GM19455 (cell line): ENCODE measurements at regions not wholly inside any gene's neighbourhood (a gene's known extent, or its start where the extent isn't known, plus 50 kb on each side); places are given as distances from the start of the nearest gene placed in this dataset.
"Not testable (repeated sequence)": the region's sequence is repeated elsewhere in the genome, so short reads cannot be mapped to it uniquely, and the experiment has no call there.

Experiments
- ATAC-seq: cut with Tn5 transposase; IDR thresholded peaks from one replicate; pipeline ENCODE4 v1.9.1; 2021; ENCODE audit not compliant: unreplicated experiment

DNA sequence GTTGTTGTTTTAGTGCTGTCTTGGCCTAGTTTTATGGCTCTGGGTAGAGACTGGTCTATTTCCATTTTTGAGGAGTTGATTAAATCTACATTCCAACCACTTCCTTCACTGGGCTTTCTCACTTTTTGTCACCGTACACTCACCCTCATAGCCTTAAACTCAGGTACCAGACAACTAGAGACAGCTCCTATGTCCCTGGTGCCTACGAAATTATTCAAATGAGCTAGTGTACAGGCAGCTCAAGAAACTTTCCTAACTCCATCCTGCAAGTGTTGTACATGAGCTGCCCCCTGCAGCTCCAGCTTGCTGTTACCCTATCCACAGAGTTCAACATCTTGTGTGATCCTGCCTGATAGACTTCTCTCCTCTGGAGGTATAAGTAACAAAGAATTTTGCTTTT lies 704.8 kb upstream of the RGS18 start:
- no peak for ATAC-seq

DNA sequence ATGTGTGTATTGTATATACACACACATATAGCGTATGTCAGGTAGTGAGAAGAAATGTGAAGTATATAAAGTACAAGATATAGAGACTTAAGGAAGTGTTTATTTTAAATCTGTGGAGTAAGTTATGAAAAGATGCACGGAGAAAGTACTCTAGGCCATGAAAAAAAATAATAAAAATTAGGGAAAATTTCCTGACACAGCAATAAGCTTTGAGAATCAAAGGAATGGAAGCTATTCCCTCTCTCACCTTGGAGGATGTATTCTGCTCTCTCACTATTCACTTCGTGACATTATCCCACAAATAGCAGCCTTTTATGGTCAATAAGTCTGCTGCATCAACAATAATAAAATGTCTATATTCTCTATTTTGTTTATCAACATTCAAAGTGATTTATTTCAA lies 700.4 kb upstream of the RGS18 start:
- ATAC-seq: no peak

DNA sequence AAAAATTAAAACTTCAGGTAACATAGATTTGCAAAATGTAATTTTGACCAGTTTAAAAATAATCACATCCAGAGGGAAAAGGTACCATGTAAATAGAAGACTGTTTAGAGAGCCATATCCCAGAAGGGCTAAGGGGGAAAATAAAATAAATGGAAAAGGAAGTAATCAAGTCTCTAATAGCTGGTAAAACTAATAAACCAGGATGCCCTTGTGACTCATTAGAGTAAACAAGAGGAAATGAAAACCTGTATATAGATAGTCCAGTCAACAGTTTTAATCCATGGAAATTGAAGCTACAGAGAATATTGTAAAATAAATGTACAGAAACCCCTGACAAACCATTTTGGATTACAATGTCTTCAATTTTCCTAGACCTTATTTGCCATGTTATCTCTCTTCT lies 698.0 kb upstream of the RGS18 start:
- no peak for ATAC-seq

DNA sequence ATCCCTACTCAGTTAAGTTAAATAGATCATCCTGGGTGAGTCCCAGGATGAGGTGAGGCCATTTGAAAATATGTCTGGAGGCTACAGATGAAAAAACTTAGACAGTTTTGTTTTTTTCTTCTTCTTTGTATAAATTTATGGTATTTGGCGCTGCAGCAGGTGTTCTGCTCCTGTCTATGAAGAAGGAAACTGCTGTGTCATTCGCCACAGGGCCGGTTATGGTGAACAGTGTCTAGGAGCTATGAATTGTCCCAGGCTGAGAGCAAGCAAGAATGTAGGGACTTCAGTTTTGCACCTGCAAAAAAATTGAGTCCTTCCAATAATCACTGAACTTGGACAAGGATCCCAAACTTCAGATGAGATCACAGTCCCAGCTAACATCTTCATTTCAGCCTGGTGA lies 674.3 kb upstream of the RGS18 start:
- no peak for ATAC-seq

DNA sequence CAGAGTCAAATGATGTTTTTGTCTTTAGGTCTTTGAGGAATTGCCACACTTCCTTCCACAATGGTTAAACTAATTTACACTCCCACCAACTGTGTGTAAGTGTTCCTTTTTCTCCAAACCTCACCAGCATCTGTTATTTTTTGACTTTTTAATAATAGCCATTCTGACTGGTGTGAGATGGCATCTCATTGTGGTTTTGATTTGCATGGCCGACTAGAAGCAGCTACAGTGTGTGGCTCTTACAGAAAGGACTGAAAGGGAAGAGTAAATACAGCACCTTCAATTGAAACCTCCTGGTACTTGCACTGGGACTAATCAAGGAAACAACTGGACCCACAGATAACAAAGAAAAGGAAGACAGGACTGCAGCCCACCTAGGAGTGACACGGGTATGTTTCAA lies 668.0 kb upstream of the RGS18 start:
- no peak for ATAC-seq

DNA sequence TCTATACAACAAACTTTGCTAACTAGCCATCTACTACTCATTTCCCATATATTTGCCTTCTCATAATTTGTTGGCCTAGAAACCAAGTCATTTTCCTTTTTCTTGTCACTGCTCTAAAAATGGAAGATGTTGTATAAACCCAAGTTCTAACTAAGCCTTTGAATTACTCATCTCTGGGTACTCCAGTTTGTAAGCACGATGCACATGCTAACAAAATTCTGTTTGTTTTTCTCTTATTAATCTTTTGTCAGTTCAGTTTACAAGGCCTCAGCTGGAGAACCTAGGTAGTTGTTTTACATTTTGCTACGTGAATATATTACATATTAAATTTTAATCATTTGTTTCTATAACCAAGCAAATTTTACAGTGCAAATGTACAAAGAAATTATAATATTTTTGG lies 663.2 kb upstream of the RGS18 start:
- no peak for ATAC-seq

DNA sequence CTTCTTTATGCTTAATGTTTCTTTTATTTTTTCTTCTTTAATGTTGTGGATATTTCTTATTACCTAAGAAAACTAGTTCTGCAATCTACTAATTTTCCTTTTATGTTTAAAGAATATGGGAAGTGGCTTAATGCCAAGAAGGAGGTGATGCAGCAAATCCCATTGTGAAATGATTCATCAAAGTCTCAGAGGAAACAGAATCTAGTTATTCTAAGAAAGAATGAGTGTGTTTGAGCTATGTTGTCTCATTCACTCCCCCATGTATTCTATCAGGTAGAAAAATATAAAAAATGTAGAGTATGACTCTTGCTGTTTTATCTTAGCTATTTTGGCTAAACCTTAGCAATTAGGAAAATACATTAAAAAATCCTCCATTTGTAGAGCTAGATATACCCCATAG lies 659.9 kb upstream of the RGS18 start:
- no peak for ATAC-seq

DNA sequence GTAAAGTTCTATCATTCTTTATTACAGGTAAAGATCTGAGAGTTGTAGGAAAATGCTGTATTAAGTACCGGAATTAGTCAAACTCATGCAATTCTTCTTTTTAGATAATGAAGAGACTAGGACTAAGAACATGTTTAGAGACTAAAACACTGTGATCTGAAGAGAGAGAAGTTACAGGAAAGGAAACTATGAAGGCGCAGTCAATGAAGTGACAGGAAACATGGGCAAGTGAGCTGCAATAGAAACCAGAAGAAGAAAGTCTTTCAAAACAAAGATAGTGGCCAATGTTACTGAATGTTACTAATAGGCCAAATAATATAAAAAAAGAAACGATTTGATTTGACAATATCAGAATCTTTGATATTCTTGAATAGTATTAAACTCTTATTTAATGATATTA lies 659.4 kb upstream of the RGS18 start:
- no peak for ATAC-seq

DNA sequence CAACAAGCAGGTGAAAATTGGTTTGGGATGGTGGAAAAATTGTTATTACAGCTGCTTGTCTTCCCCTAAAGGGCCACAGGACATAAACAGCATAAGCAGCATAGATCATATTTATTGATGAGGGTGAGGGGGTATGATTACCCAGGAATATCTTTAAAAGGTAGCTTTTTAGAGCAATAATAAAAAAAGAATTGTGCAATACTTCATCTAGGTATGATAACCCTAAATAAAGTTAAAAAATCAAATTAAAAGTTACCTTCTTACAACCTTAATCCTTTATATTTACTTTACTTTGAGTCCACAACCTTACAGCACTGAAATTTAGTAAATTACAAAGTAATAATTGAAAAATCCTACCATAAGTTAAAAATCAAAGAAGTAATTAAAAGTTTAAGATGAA lies 653.3 kb upstream of the RGS18 start:
- no peak for ATAC-seq

DNA sequence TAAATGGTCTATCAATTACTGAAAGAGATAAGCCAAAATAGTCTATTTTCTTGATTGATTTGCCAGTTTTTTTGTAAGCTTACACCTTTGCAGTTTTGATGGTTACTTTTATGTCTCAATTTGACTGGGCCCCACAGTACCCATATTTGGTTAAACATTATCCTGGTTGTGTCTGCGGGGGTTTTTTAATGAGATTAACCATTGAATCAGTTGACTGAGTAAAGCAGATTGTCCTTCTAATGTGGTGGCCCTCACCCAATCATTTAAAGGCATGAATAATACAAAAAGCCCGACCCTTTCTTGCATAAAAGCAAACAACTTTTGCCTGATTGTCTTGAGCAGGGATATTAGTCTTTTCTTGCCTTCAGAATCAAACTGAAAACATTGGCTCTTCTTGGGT lies 650.0 kb upstream of the RGS18 start:
- no peak for ATAC-seq

DNA sequence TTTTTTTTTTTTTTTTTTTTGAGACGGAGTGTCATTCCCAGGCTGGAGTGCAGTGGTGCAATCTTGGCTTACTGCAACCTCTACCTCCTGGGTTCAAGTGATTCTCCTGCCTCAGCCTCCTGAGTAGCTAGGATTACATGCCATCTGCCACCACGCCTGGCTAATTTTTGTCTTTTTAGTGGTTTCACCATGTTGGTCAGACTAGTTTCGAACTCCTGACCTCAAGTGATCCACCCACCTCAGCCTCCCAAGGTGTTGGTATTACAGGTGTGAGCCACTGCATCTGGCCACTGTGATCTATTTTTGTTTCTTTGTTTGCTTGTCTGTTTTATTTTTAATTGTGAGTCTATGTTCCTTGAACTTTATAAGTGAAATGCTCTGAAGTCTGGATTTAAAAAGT lies 646.8 kb upstream of the RGS18 start:
- not testable (repeated sequence) for ATAC-seq

DNA sequence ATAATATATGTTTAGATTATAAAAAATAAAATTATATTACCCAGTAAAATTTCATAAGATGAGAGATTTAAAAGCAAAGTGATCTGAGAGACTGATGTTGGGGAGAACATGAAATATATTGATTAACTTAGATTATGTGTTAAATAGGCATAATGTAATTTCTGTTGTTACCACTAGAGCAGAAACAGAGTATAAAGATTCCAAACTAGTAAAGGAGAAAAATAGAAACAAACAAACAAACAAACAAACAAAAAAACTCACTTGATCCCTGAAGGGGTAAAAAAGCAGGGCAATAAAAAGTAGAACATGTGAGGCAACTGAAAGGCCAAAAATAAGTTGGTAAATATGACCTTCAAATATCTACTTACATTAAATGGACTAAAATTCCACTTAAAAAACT lies 640.4 kb upstream of the RGS18 start:
- no peak for ATAC-seq

DNA sequence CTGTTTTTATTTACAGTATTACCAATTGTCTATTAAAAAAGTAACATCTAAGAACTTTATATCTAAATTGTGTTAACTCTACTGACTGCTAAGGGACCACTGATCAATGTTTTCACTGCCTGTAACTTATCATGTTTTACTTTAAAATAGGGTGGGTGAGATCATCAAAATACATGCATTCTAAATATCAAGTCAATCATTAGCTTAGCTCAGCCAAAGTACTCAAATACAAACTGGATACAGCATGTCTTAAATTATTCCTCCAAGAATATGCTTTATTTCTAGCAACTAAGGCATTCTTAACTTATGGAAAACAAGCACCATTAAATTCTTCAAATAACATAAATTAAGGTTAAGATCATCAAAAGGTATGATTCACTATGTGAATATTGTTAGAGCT lies 638.7 kb upstream of the RGS18 start:
- no peak for ATAC-seq

DNA sequence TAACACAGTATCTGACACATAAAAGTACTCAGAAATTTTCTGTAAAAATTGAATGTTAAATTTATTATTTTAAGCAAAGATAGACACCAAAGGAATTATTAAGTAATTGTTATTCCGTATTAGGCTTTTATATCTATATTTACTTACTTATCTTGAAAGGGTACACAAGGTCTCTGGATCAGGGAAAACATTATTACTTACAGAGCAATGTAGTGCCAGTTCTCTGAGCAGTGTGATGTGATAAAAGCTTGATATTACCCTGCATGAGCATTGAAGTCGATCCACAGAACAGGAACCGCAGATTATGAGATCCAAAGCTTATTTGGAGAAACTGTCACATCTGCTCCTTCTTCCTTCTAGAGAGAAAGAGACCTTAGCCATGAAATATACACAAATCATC lies 637.9 kb upstream of the RGS18 start:
- ATAC-seq: no peak

DNA sequence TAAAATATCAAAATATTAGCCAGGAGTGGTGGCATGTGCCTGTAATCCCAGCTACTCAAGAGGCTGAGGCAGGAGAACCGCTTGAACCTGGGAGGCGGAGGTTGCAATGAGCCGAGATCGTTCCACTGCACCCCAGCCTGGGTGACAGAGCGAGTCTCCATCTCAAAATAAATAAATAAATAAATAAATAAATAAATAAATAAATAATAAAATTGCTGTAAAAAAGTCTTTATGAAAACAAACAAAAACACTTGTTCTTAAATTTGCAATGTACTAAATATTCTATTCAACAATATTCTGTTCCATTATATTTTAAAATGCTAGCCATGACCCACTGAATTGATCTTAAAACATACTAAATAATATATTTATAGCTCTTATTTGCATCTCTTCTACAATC lies 632.3 kb upstream of the RGS18 start:
- not testable (repeated sequence) for ATAC-seq

DNA sequence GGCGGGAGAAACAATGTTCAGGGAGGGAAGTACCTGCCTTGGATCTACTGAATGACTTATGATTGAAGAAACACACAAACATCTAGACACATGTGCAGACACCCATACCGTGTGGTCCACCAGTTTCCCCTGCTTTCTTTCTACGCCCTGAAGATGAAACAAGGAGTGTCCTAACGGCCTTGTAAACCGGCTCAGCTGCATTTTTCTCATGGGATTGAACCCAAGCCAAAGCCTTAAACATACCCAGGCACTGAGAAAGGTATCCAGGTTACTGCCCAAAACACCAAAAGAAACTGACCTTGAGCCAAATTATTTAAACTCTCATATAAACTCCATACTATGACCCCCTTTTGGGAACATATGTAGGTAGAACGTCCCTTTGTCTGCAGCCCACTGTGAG lies 630.0 kb upstream of the RGS18 start:
- no peak for ATAC-seq

DNA sequence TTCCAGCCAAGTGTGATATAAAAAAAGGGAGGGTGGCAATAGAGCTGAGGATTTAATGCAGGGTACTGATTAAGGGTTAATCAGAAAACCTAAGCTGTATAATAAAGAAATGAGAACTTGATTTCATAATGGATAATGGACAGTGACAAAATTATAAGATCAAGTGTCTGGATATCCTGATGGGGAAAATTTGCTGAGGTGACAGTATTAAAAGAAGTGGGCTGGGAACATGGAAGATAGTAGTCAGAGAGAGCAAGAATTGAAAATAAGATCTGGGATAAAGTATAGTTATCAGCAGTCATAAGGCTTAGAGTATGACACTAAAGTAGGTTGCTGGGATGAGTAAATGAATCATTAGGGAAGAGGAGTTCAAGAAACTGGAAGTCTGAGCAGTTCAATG lies 627.3 kb upstream of the RGS18 start:
- ATAC-seq: no peak

DNA sequence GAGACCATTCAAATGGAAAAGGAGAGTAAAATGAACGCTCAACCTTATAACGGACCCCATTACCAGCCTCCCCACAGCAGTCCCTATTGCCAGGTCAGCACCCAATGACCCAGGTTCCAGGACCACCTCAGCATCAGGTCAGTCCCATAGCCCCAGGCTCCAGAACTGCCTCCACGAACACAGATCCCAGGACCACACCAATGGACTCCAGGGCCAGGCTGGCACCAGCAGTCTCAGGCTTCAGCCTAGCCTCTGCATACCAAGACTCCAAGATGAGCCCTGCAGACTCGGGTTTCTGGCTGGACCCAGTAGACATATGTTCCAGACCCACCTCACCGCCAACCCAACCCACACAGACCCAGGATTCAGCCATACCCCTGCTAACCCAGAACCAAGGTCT lies 625.0 kb upstream of the RGS18 start:
- no peak for ATAC-seq

DNA sequence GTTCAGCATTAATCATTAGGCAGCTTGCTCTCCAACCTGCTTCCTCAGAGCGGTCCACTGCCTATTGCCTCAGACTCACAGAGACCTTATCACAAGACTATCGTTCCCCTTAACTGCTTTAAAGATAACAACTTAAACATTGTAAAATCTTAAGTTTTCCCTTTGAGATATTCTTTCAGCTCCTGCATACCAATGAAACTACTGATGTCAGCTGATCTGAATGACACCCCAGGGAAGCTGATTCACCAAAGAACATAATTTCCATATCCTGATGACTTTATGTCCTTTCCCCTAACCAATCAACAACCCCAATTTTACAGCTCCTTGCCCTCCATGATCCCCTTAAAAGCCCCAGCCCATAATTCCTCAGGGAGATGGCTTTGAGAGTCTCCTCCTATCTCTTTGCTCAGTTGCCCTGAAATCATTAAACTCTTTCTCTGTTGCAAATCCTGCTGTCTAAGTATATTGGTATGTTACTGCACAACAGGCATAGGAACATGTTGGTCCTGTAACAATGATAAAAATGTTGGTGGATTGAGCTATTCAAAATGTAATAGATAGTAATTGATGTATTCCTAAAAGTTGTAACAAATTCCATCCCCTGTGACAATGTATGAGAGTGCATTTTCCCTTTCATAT lies 621.4 kb upstream of the RGS18 start:
- ATAC-seq: no peak

DNA sequence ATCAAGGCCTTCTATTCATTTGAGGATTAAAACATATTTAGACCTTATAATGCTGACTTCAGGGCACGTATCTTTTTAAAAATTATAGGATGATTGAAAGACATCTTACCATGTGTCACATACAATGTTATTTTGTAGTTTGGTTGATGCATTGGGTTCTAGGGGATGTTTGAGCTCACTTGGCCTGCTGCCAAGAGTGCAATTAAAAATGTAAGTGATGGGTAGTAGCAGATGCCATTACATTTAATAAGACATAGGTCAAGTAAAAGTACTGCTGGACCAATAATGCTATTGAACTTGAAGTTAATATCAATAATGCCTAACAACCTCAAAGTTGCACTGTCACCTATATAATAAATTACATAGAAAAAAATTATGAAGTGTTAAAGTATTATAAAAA lies 616.5 kb upstream of the RGS18 start:
- no peak for ATAC-seq

DNA sequence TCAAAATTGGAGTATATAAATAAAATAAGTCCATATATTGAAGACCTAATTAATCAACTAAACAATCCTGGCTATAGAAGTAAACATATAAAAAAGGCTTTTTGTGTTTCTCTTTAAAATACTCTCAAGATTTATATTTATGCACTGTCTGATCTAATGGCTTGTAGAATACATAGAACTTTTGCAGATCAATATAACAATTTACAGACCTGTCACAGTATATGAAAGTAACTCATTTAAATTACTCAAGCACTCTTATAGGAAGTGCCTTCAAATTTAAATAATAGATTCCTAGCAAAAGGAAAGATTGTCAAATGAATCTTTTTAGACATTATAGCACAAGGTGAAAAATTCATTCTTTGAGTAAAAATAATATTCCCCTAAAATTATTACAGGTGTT lies 615.8 kb upstream of the RGS18 start:
- ATAC-seq: no peak

DNA sequence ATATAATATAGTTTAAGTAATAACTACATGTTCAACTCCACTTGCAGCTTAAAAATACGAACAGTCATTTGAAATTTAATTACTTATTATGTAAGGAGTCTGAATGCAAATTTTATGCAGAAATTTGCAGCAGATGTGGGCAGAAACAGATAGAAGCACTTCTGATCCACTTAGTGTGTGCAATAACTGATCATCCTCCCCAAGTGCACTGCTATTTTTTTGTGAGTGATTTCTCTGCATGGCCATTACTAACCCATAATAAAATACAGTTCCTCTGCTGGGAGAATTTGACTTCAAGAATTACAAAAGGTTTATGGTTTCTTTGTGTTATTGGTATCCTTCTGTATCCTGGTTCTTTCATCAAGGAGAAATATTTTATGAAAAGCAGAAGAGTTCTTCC lies 611.5 kb upstream of the RGS18 start:
- no peak for ATAC-seq

DNA sequence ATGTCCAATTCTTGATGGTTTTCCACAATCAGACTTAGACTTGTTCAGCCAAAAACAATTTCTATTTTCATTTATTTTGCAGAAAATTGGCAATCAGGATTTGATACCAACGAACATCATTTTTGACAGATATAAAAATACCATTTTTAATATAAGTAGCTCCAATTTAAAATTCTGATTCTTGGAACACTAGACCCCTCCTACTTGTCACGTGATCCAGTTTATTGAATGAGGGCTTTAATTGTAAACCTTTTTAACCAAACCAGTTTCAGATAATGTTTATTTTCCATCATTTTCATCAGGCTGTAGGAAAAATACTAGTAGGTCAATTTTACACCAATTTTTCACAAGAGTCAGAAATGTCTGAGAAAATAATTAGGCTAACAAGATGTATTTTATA lies 607.2 kb upstream of the RGS18 start:
- ATAC-seq: no peak

DNA sequence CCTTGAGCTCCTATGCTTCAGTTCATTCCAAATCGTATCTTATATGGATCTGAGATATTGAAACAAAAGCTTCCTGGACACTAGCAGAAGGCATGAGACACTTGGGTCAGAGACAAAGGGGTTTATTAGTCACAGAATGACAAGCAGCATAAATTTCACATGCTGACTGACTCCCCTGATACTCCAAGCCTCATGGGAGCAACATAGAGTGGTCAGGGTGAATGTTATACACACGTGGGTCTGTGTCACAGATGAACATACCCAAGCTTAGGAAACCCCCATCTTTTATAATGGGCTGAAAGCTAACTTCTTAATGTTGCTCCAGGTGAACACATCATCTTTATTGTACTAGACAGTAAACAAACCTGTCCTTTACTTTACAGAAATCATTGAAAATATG lies 599.9 kb upstream of the RGS18 start:
- no peak for ATAC-seq
